T-helper 2 cell treated with Interferon-gamma antibody and Interleukin-4, amounts not matched to agents 5 μg/mL and 100 μg/mL, for 36 hours (primary cell): ENCODE measurements at regions not wholly inside any gene's neighbourhood (a gene's known extent, or its start where the extent isn't known, plus 50 kb on each side); places are given as distances from the start of the nearest gene placed in this dataset.

Source experiments
- DNase-seq: peaks from one replicate; pipeline ENCODE4 v3.0.0; 2021; ENCODE audit warnings: low spot score
- H3K27ac Mint-ChIP-seq: one replicate; pipeline ENCODE4 v1.8.0; 2021; ENCODE audit warnings: mild to moderate bottlenecking, mixed read lengths
- H3K27me3 Mint-ChIP-seq: one replicate; pipeline ENCODE4 v1.8.0; 2021; ENCODE audit warnings: low read depth, mixed read lengths
- H3K36me3 Mint-ChIP-seq: one replicate; pipeline ENCODE4 v1.8.0; 2021; ENCODE audit warnings: low read depth, mixed read lengths
- H3K4me1 Mint-ChIP-seq: one replicate; pipeline ENCODE4 v1.8.0; 2021; ENCODE audit warnings: low read depth, mixed read lengths
- H3K4me3 Mint-ChIP-seq: one replicate; pipeline ENCODE4 v1.8.0; 2022; ENCODE audit warnings: mild to moderate bottlenecking, moderate library complexity, mixed read lengths
- H3K9me3 Mint-ChIP-seq: one replicate; pipeline ENCODE4 v1.8.0; 2021; ENCODE audit warnings: mixed read lengths

- no peaks in the 10 kb centered on the region for H3K9me3 Mint-ChIP-seq
- H3K4me1 Mint-ChIP-seq = no peaks in the 10 kb centered on the region
- no peak for DNase-seq
- H3K36me3 Mint-ChIP-seq = no peaks in the 10 kb centered on the region
- H3K4me3 Mint-ChIP-seq = no peak overlapping the region
- peaks cover 12% of the 10 kb centered on the region for H3K27me3 Mint-ChIP-seq
- no peak overlapping the region for H3K27ac Mint-ChIP-seq
Observed at GRCh38 chr14:60563113-60563512, 54.2 kb downstream of the SIX6 start.

- Mint-ChIP-seq H3K9me3 (no peaks in the 10 kb centered on the region), H3K36me3 (no peaks in the 10 kb centered on the region), H3K27me3 (peaks cover 12% of the 10 kb centered on the region), H3K4me3 (no peak overlapping the region), H3K4me1 (no peaks in the 10 kb centered on the region), H3K27ac (no peak overlapping the region)
- DNase-seq = no peak
Observed at GRCh38 chr14:60565211-60565610, 56.3 kb downstream of the SIX6 start.

GRCh38 chr14:60566101-60566500 lies 57.2 kb downstream of the SIX6 start:
- H3K4me3 Mint-ChIP-seq = no peak overlapping the region
- no peaks in the 10 kb centered on the region for H3K4me1 Mint-ChIP-seq
- H3K36me3 Mint-ChIP-seq = no peaks in the 10 kb centered on the region
- H3K9me3 Mint-ChIP-seq = no peaks in the 10 kb centered on the region
- no peak for DNase-seq
- H3K27me3 Mint-ChIP-seq = peaks cover 12% of the 10 kb centered on the region
- H3K27ac Mint-ChIP-seq = no peak overlapping the region

GRCh38 chr14:60573943-60574495 lies 65.1 kb downstream of the SIX6 start:
- DNase-seq = no peak
- Mint-ChIP-seq H3K27me3 (peaks cover 12% of the 10 kb centered on the region), H3K9me3 (no peaks in the 10 kb centered on the region), H3K4me1 (no peaks in the 10 kb centered on the region), H3K4me3 (no peak overlapping the region), H3K36me3 (no peaks in the 10 kb centered on the region), H3K27ac (no peak overlapping the region)

- DNase-seq = no peak
- Mint-ChIP-seq H3K27ac (no peak overlapping the region), H3K4me3 (no peak overlapping the region), H3K27me3 (peaks cover 12% of the 10 kb centered on the region), H3K9me3 (no peaks in the 10 kb centered on the region), H3K36me3 (no peaks in the 10 kb centered on the region), H3K4me1 (no peaks in the 10 kb centered on the region)
Observed at GRCh38 chr14:60575008-60575407, 66.1 kb downstream of the SIX6 start.

- Mint-ChIP-seq H3K27me3 (peaks cover 18% of the 10 kb centered on the region), H3K36me3 (no peaks in the 10 kb centered on the region), H3K9me3 (no peaks in the 10 kb centered on the region), H3K4me3 (no peak overlapping the region), H3K4me1 (no peaks in the 10 kb centered on the region), H3K27ac (no peak overlapping the region)
- no peak for DNase-seq
Observed at GRCh38 chr14:60585676-60586075, 63.6 kb downstream of the SIX1 start.

- H3K27me3 Mint-ChIP-seq = peaks cover 18% of the 10 kb centered on the region
- no peaks in the 10 kb centered on the region for H3K4me1 Mint-ChIP-seq
- H3K9me3 Mint-ChIP-seq = no peaks in the 10 kb centered on the region
- no peaks in the 10 kb centered on the region for H3K36me3 Mint-ChIP-seq
- no peak overlapping the region for H3K4me3 Mint-ChIP-seq
- no peak for DNase-seq
- no peak overlapping the region for H3K27ac Mint-ChIP-seq
Observed at GRCh38 chr14:60589442-60589841, 59.8 kb downstream of the SIX1 start.

- Mint-ChIP-seq H3K36me3 (no peaks in the 10 kb centered on the region), H3K4me3 (no peak overlapping the region)
- DNase-seq = peak; percentile 5
Observed at GRCh38 chr14:60590991-60591414, 58.3 kb downstream of the SIX1 start.

More at GRCh38 chr14:60590991-60591414, 58.3 kb downstream of the SIX1 start:
- no peaks in the 10 kb centered on the region for H3K4me1 Mint-ChIP-seq
- no peak overlapping the region for H3K27ac Mint-ChIP-seq
- no peaks in the 10 kb centered on the region for H3K9me3 Mint-ChIP-seq
- H3K27me3 Mint-ChIP-seq = peaks cover 24% of the 10 kb centered on the region
